DND-41 (cell line): ENCODE measurements at regions not wholly inside any gene's neighbourhood (a gene's known extent, or its start where the extent isn't known, plus 50 kb on each side); places are given as distances from the start of the nearest gene placed in this dataset.

ENCODE experiments used
- CTCF ChIP-seq: IDR thresholded peaks from 2 replicates; pipeline ENCODE4 v1.5.1; 2012; ENCODE audit warnings: borderline replicate concordance, low read length, moderate library complexity, mild to moderate bottlenecking; ENCODE audit not compliant: poor library complexity, severe bottlenecking; ENCODE audit errors: extremely low read depth
- EZH2 ChIP-seq: IDR thresholded peaks from 3 replicates; pipeline ENCODE4 v1.6.1; 2012; ENCODE audit warnings: borderline replicate concordance, low read depth, mild to moderate bottlenecking, moderate library complexity, low read length, inconsistent platforms; ENCODE audit not compliant: severe bottlenecking

GRCh38 chr5:17087035-17087434 lies 130.4 kb upstream of the BASP1 start:
- TF ChIP-seq CTCF (no peak), EZH2 (no peak)
